IMR-90 (cell line): ENCODE measurements at regions not wholly inside any gene's neighbourhood (a gene's known extent, or its start where the extent isn't known, plus 50 kb on each side); places are given as distances from the start of the nearest gene placed in this dataset.
"Not testable (repeated sequence)": the region's sequence is repeated elsewhere in the genome, so short reads cannot be mapped to it uniquely, and the experiment has no call there.

Experiments
- CTCF ChIP-seq: conservative IDR thresholded peaks from 2 replicates; pipeline ENCODE4 v1.5.1; 2012; ENCODE audit warnings: mild to moderate bottlenecking, low read depth, low read length, improper control_type of control experiment
- FOS ChIP-seq: fragments of 150-350 bp; IDR thresholded peaks from 2 replicates; pipeline ENCODE4 v1.6.1; 2016; ENCODE audit warnings: low read depth, low read length
- POLR2A ChIP-seq: IDR thresholded peaks from 2 replicates; pipeline ENCODE4 v1.6.1; 2012; ENCODE audit warnings: mild to moderate bottlenecking, low read depth, low read length
- RCOR1 ChIP-seq: IDR thresholded peaks from 2 replicates; pipeline ENCODE4 v1.6.1; 2012; ENCODE audit warnings: mild to moderate bottlenecking, low read length, improper control_type of control experiment; ENCODE audit not compliant: insufficient replicate concordance

- TF ChIP-seq CTCF, FOS, POLR2A, RCOR1: not testable (repeated sequence)
Measured at GRCh38 chr9:102385620-102386019, 609.5 kb upstream of the CYLC2 start.
